Neural progenitor cell (in vitro differentiated cells): ENCODE measurements at regions not wholly inside any gene's neighbourhood (a gene's known extent, or its start where the extent isn't known, plus 50 kb on each side); places are given as distances from the start of the nearest gene placed in this dataset.

Experiments used
- EZH2phosphoT487 ChIP-seq: fragments of 200-600 bp; sonication (generic); IDR thresholded peaks from 2 replicates; pipeline ENCODE4 v1.6.1; 2017; ENCODE audit warnings: antibody characterized with exemption
- TF ChIP-seq, protein P1 (sequence below): fragments of 200-600 bp; sonication (generic); IDR thresholded peaks from 2 replicates; pipeline ENCODE4 v1.5.1; 2017; ENCODE audit warnings: antibody characterized with exemption, mild to moderate bottlenecking

DNA sequence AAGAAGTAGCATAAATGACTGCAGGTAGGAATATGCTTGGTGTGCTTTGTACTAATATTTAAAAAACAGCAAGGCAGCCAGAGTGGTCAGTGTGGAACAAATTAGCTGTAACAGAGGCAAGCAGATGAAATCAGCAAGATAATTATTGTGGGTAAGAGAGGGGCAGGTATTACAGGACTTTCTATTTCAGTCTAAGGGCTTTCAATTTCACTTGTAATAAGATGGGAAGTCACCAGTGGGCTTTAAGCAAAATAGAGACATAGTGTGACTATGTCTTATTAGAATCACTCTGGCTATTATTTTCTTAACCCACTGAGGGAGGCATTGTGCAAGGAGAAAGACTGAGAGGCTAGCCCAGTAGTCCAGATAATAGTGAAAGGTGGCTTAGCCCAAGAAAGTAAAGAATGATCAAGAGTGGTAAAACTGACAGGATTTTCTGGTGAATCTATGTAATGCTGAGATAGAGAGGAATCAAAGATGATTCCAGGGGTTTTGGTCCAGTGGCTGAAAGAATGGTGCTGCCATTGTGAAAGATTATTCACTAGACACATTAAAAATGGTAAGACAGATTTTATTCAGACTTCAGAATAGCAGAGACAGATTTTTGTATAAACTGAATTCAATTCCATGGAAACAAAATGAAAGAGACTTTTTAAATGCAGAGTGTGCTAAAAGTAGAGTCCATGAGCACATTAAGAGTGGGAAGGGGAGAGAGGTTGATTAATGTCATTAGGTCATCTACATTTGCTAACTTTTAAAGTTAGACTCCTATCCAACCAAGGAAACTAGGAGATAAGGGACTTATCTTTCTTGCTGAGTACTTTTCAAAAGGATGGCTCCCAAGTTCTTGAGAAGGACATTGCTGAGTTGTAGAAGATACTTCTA is 1136.0 kb downstream of the HACE1 start:
- TF ChIP-seq, protein P1, sequence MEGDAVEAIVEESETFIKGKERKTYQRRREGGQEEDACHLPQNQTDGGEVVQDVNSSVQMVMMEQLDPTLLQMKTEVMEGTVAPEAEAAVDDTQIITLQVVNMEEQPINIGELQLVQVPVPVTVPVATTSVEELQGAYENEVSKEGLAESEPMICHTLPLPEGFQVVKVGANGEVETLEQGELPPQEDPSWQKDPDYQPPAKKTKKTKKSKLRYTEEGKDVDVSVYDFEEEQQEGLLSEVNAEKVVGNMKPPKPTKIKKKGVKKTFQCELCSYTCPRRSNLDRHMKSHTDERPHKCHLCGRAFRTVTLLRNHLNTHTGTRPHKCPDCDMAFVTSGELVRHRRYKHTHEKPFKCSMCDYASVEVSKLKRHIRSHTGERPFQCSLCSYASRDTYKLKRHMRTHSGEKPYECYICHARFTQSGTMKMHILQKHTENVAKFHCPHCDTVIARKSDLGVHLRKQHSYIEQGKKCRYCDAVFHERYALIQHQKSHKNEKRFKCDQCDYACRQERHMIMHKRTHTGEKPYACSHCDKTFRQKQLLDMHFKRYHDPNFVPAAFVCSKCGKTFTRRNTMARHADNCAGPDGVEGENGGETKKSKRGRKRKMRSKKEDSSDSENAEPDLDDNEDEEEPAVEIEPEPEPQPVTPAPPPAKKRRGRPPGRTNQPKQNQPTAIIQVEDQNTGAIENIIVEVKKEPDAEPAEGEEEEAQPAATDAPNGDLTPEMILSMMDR: no peak
- no peak for TF ChIP-seq EZH2phosphoT487
